ENCODE measurements at regions not wholly inside any gene's neighbourhood (a gene's known extent, or its start where the extent isn't known, plus 50 kb on each side); places are given as distances from the start of the nearest gene placed in this dataset.
A peak's percentile ranks its signal among the peaks of the same experiment; 100 is the strongest.

DNA sequence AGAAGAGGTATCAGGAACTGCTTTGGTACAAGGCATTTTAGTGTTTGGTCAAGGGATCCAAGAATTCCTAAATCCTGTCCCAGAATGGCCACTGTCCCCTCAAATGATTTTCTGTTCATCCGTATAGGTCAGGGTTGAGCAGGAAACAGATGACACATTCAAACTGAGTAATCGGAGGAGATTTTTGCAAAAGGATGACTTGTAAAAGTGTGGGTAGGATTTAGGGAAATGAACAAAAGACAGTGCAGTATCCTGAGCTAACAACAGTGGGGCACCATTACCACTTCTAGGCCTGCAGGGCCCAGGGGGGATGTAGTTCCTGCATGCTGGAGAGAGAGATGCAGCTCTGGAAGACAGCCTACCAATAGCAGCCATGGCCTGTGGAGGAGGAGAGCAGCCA is 290.1 kb downstream of the ZSWIM6 start:
- Mint-ChIP-seq H3K4me3 (ENCODE audit: low read depth) (no peak overlapping the region), H3K4me1 (ENCODE audit: low read depth) (peaks cover 4% of the 10 kb centered on the region), H3K27me3 (peaks cover 2% of the 10 kb centered on the region), H3K9me3 (ENCODE audit: low read depth) (no peaks in the 10 kb centered on the region), H3K36me3 (ENCODE audit: insufficient read depth) (no peaks in the 10 kb centered on the region), H3K27ac (peak overlapping the region; percentile 26)
- DNase-seq (ENCODE audit: low spot score, unreplicated experiment) = no peak
- TF ChIP-seq, protein P1, sequence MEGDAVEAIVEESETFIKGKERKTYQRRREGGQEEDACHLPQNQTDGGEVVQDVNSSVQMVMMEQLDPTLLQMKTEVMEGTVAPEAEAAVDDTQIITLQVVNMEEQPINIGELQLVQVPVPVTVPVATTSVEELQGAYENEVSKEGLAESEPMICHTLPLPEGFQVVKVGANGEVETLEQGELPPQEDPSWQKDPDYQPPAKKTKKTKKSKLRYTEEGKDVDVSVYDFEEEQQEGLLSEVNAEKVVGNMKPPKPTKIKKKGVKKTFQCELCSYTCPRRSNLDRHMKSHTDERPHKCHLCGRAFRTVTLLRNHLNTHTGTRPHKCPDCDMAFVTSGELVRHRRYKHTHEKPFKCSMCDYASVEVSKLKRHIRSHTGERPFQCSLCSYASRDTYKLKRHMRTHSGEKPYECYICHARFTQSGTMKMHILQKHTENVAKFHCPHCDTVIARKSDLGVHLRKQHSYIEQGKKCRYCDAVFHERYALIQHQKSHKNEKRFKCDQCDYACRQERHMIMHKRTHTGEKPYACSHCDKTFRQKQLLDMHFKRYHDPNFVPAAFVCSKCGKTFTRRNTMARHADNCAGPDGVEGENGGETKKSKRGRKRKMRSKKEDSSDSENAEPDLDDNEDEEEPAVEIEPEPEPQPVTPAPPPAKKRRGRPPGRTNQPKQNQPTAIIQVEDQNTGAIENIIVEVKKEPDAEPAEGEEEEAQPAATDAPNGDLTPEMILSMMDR (IDR thresholded peaks at IDR 0.05; ENCODE audit: unreplicated experiment) = no peak

DNA sequence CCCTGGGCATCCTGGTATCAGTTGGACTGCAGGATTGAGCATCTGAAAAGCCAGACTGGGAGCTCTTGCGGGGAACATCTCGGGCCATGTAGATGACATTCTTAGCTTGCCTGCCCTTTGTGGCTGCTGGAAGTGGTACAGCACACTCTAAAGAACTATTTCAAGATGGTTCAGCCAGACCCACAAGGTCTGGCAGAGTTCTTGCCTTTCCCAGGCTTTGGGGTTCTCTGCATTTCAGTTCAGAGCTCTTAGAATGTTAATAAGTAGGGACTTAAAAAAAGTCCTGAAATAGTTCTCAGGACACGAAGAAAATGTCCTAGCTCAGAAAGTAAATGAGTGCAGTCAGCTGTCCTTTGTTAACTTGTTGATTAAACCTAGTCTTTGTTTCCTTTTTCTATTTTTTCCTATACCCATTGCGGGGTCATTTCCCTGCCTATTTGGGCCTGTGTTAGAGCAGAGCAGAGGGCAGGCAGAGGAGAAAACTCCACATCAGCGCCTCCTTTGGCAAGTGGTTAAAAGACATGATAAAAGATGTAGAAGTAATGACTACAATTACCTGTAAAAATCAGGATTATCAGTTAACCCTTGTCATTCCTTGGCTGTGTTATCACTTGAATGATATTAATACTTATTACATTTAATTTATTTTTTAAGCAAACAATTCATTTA is 291.5 kb downstream of the ZSWIM6 start:
- peaks cover 4% of the 10 kb centered on the region for H3K4me1 Mint-ChIP-seq (ENCODE audit: low read depth)
- no peak overlapping the region for H3K4me3 Mint-ChIP-seq (ENCODE audit: low read depth)
- TF ChIP-seq, protein P1 (IDR thresholded peaks at IDR 0.05; ENCODE audit: unreplicated experiment) = peak; percentile 51
- no peaks in the 10 kb centered on the region for H3K9me3 Mint-ChIP-seq (ENCODE audit: low read depth)
- no peaks in the 10 kb centered on the region for H3K36me3 Mint-ChIP-seq (ENCODE audit: insufficient read depth)
- no peak for DNase-seq (ENCODE audit: low spot score, unreplicated experiment)
- H3K27ac Mint-ChIP-seq = no peak overlapping the region
- H3K27me3 Mint-ChIP-seq = no peaks in the 10 kb centered on the region

- peak overlapping the region; percentile 76 for H3K4me3 Mint-ChIP-seq (ENCODE audit: low read depth)
- H3K36me3 Mint-ChIP-seq (ENCODE audit: insufficient read depth) = no peaks in the 10 kb centered on the region
- DNase-seq (ENCODE audit: low spot score, unreplicated experiment) = no peak
Measured at GRCh38 chr5:61624553-61625136, 292.6 kb downstream of the ZSWIM6 start.

DNA sequence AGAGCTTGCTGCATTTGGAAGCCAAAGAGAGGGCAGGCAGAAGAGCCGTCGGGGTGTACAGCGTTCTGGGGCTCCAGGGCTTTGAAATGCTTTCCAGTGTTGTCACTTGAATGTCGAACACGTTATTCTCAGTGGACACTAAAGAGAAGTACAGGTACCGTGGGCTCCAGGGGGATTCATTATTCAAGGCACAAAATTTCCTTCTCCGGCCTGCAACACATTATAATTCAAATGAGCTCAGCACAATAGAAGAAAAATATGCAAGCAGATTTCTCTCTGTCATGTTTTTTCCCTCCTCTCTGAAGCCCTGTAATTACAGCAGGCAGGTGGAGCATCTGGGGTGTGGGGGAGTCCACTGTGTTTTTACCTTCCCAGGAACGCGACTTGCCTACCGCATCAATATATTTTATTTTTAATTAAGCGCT is 293.1 kb downstream of the ZSWIM6 start:
- H3K36me3 Mint-ChIP-seq (ENCODE audit: insufficient read depth) = no peaks in the 10 kb centered on the region
- TF ChIP-seq, protein P1 (IDR thresholded peaks at IDR 0.05; ENCODE audit: unreplicated experiment) = no peak
- H3K4me1 Mint-ChIP-seq (ENCODE audit: low read depth) = peaks cover 4% of the 10 kb centered on the region
- no peak for DNase-seq (ENCODE audit: low spot score, unreplicated experiment)
- H3K9me3 Mint-ChIP-seq (ENCODE audit: low read depth) = no peaks in the 10 kb centered on the region
- H3K4me3 Mint-ChIP-seq (ENCODE audit: low read depth) = peak overlapping the region; percentile 76
- no peaks in the 10 kb centered on the region for H3K27me3 Mint-ChIP-seq
- peak overlapping the region; percentile 82 for H3K27ac Mint-ChIP-seq

More at GRCh38 chr5:61624553-61625136, 292.6 kb downstream of the ZSWIM6 start:
- H3K27ac Mint-ChIP-seq = no peak overlapping the region
- H3K9me3 Mint-ChIP-seq (ENCODE audit: low read depth) = no peaks in the 10 kb centered on the region
- H3K27me3 Mint-ChIP-seq = no peaks in the 10 kb centered on the region
- H3K4me1 Mint-ChIP-seq (ENCODE audit: low read depth) = peaks cover 4% of the 10 kb centered on the region
- TF ChIP-seq, protein P1 (IDR thresholded peaks at IDR 0.05; ENCODE audit: unreplicated experiment) = no peak

DNA sequence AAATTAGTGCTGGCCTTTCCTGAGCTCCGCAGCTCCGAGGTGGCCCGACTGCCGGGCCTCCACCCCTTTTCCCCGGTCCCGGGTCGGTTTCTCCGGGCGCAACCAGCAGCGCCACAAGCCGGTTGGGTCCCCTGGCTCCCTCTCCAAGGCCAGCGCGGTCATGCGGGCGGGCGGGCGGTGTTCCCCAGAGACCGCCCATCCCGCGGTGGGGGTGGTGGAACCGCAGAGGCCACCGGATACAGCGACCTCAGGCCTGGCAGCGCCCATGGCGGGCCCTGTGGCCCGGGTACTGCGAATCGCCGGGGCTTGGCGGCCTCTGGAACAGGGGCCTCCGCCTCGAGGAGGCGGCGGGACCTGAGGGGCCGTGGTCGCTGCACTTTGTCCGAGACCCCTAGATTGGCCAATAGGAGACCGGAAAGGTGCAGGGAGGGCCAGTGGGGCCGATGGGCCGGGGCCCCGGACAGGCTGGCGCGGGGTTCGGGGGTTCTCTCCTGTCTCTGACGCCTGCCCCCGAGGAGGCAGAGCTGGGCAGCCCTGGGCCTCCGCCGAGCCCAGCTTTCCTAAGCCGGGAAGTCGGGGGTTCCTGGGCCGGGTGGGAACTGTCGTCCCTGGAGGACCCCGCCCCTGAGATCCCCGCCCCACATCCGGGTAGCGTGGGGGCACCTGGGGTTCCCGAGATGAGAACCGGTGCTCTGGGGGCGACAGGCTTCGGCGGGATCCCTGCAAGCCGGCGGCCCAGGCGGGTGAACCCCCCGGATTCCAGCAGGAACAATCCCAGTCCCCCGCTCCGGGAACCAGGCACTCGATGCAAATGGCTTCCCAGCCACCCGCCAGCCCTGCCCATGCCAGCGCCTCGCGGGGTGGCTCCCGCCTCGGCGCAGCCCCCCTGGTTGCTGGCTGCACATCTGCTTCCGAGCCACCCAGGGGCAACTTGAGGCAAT is 293.9 kb downstream of the ZSWIM6 start:
- Mint-ChIP-seq H3K9me3 (ENCODE audit: low read depth) (no peaks in the 10 kb centered on the region), H3K4me1 (ENCODE audit: low read depth) (peaks cover 4% of the 10 kb centered on the region), H3K36me3 (ENCODE audit: insufficient read depth) (no peaks in the 10 kb centered on the region), H3K4me3 (ENCODE audit: low read depth) (peak overlapping the region; percentile 76), H3K27ac (peak overlapping the region; percentile 82), H3K27me3 (no peaks in the 10 kb centered on the region)
- peak; percentile 62 for DNase-seq (ENCODE audit: low spot score, unreplicated experiment)
- TF ChIP-seq, protein P1 (IDR thresholded peaks at IDR 0.05; ENCODE audit: unreplicated experiment) = no peak
